GM18498 (cell line): ENCODE measurements at regions not wholly inside any gene's neighbourhood (a gene's known extent, or its start where the extent isn't known, plus 50 kb on each side); places are given as distances from the start of the nearest gene placed in this dataset.

Experiments used
- ATAC-seq: cut with Tn5 transposase; IDR thresholded peaks from one replicate; pipeline ENCODE4 v1.9.1; 2021; ENCODE audit warnings: mild to moderate bottlenecking, moderate library complexity; ENCODE audit not compliant: unreplicated experiment

DNA sequence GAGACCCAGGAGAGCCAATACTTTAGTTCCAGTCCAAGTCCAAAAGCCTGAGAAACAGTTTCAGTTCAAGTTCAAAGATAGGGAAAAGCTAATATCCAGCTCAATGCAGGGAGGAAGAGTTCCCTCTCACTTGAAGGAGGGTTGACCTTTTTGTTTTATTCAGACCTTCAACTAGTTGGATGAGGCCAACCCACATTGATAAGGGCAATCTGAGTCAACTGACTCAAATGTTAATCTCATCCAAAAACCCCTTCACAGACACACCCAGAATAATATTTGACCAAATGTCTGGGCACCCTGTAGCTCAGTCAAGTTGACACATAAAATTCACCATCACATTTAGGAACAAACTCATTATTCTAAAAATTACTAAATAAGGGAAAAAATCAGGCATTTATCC lies 246.8 kb downstream of the METTL4 start:
- ATAC-seq, result no peak

DNA sequence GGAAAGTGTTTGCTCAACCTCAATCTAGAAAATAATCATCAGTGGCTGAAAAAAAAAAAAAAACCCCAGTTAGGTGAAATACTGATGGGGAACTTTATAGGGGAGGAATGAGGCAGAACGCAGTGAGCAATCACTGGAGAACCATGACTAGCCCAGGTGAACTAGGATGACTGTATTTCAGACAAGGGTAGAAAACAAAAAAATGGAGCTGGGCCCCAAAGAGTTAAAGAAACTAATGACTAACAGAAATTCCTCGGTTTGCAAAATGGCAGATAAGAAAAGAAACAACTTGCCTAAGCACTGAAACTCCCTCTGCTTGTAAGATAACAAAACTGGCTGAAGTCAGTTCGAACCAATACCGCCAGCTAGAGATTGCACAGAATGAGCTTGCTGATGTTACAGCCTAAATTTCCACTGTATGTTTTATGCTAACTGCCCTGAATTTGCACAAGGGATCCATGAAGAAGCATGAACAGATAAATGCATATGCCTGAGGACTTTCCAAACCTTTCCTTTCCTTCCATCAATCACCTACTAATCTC lies 245.9 kb downstream of the METTL4 start:
- no peak for ATAC-seq

DNA sequence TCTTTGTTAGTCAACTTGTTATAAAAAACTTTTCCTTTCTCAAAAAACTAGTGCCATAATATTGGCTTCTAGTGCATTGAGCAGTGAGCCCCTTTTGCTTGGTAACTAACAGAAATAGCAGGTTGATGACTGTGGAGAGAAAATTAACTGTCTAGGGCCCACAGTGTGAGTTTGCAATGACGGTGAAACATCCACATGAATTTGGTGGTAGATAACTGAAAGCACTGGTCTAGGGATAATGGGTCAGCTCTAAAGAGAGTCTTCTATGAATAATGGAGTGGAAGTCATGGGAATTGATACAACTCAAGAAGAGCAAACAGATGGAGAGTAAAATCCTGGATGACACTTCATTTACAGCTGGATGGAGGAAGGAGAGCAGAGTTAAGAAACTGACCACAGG lies 245.4 kb downstream of the METTL4 start:
- no peak for ATAC-seq

DNA sequence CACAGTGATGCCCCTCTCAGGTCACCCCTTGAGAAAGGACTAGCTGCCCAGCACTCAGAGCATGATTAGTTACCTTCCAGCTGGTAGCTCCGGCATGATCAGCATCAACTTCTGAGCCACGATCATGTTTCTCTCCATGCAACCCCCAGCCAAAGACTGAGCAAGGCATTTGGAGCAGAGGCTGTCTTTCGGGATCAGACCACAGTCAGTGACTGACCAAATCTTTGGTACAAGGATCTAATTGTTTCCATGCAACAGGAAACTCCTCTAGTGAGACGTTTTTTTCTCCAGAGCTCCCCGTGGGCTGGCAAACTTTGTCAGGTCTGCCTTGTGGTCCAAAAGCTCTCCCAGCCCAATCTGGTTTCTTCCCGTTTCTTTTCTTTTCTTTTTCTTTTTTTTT lies 244.3 kb downstream of the METTL4 start:
- no peak for ATAC-seq

DNA sequence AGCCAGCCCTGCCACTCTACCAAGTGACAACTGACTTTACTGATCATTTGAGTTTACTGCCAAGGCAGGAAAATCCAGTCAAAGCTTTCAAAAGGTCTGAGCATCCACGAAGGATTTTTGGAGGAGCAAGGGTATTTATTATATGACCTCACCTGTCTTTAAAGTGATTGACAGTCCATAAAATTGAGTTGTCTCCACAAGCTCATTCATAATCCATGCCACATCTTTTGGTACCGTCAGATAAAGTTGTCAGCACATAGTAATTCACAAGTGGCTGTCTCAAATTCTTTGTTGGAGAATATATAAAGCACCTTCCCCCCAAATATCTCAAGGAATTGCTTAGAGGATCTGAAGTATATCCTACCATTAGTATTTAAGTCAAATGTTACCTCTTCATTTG lies 240.5 kb downstream of the METTL4 start:
- ATAC-seq, result no peak

DNA sequence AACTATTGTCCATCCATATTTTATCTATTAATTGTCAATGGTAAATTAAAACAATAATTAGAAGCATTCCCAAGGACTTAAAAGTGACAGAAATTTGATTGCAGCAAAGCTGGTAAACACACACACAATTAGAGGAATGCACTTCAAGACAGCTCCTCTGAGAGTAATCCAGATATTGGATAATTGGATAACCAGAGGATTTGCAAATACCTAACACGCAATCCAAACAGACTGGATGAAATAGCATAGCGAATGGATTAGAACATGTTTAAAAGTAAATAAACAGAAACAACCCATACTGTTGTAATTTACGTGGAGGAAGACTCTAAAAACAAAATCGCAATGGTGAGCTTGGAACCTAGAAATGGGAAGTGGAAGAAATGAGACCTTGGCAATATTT lies 239.8 kb downstream of the METTL4 start:
- ATAC-seq, result no peak

DNA sequence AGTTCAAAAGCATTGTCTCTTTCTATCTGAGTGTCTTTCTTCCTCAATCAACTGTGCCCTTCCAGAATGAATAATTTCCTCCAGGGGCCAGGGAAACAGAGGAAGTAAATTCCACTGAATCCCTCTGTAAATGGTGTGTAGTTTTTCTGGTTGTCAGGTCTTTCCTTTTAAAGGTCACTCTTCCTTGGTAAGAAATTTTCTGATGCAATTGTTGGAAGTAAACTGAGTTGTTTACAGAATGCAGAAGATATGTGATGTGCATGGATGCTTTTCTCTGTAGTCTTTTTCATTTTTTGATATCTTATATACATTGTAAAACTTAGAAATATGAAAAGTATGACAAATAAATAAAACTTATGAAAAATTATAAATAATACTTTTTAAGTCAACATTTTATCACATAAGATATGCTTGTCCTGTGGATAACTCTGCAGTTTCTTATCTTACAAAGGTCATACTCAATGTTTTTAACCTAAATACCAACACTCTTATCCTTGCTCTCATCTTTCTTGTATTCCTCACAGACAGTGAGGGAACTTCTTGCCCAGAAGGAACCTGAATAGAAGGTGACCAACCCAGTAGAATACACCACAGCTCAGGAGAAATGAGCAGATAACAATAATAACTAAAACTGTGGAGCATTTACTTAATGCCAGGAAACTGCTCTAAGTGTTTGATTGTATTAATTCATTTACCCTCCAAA lies 234.5 kb downstream of the METTL4 start:
- no peak for ATAC-seq

DNA sequence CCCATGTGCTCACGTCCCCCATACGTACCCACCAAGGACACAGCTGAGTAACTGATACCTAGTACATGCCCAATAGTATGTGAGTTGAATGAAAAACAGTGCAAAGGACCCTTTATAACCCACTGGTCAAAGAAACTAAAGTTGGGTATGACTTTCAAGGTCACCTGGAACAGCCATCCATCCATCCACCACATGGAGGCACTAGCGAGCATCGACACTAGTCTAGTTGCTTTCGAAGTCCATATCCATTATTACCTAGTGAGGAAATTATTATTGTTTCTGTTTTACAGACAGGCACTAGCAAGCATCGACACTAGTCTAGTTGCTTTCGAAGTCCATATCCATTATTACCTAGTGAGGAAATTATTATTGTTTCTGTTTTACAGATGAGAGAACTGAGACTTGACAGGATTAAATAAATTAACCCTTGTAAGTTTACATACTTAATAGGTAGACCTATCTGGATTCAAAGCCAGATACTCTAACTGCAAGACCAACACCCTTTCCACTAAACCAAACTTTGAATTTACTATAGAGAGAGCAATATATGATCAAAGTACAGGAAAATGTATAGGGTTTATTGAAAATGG lies 233.7 kb downstream of the METTL4 start:
- ATAC-seq, result peak; percentile 92

DNA sequence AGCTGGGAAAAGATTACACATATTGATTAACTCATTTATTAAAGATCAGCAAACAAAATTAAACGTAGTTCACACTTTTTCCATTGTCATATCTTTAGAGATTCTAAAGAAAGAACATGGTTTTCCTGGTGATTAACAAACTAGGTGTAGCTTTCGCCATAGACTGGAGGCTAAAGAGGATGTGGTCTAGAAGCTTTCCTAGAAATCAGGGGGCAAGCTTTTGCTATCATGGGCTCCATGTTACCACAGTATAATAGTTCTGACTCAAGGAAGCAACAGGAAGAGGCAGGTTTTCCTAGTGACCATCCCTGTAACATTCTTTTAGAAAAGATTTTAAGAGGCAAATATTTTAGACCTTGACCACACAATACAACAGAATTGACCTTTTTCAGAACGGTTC lies 232.7 kb downstream of the METTL4 start:
- ATAC-seq, result no peak

DNA sequence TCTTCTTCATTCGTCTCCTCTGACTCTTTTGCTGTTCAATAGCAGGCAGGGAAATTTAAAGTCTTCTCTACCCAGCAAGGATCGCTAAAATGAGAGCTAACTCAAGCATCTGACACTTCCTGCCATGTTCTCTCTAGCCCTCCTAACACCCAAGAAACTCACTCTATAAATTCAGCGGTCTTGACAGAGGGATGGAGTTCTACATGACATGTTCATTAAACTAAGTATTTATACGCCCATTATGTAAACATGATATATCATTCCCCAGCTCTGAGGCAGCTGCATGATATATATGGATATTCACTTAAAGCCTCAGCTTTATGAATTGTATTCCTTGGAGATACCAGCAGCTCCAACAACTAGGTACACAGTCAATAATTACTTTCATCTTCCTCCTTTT lies 231.0 kb downstream of the METTL4 start:
- no peak for ATAC-seq

DNA sequence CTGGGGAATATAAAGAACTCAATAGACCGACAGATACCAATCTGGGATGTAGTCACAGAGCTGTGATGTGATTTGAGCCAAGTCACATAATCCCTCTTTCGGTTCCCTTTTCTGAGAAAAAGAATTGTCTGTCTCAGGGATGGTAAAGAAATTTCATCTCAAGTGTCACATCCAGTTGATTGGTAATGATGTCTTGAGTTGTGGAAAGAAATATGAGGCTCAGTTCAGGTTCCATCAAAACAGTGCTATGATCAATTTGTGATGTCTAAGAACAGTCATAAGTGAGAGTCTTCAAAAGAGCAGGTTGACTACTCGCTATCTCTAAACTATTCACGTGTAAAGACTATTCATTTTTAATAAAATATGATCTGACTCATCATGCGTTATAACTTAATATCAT lies 223.3 kb downstream of the METTL4 start:
- no peak for ATAC-seq

DNA sequence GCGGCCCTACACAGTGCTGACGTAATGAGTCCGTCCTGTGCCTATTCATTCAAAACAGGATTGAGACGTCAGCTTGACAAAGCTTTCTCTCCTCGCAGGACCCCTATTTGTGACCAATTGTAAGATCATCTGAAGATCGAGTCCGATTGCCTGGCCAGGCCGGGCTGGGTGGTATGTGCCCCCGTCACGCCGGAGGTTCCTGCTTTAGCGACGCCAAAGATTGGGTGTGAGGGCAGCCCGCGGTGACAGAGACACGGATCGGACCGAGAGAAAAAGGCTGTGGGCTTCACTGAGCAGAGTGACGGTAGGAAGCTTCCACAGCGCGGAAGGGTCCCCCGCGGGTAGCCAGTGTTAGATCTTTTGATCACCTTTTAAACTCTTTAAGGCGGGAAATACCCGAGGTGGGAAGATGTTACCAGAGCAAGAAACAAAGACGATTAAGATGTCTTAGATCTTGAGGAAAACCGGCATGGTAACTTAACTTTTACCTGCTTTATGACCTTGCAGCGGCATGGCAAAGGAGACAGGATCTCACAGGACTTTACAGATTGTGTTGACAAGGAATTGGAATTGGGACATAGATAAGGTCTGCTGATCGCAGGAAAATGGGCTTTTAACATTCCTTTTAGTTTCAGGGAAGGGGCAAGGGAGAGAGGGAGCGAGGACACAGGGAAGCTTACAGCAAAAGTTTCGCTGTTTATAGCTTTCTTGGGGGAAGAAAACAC lies 220.0 kb downstream of the METTL4 start:
- no peak for ATAC-seq

DNA sequence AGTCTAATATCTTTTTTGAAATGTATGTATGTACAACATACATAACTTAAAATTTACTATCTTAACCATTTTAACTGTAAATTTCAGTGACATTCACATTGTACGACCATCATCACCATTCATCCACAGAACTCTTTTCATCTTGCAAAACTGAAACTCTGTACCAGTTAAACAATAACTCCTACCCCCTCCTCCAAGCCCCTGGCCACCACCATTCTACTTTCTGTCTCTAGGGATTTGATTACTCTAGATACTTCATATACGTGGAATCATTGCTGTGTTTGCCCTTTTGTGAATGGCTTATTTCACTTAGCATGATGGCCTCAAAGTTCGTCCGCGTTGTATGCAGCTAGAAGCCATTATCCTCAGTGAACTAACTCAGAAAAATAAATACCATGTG lies 217.0 kb downstream of the METTL4 start:
- no peak for ATAC-seq

DNA sequence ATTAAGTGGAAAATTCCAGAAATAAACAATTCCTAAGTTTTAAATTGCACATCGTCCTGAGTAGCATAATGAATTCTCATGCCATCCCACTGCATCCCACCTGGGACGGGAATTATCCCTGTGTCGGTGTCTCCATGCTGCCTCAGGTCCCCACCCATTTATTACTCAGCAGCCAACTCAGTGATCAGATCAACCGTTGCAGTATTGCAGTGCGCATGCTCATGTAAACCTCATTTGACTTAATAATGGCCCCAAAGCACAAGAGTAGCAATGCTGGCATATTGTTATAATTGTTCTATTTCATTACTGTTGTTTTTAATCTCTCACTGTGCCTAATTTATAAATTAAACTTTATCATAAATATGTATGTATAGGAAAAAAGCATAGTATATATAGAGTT lies 214.4 kb downstream of the METTL4 start:
- no peak for ATAC-seq

DNA sequence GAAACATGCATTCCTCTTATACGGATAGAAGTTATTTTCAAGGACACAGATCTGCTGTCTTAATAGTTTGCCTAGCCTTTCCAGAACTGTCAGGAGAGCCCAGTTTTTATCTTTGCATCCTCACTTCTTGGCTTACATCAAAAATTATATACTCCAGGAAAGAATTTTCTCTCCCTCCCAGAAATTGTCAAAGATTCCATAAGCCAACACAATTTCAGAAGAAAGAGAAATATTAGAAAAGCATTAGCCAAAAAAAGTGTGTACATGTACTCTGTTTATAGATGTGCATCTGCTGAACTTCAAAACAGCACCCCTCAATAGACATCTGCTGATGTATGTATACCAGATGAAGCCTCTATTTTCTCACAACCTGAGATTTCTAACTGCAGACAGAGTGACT lies 210.4 kb downstream of the METTL4 start:
- ATAC-seq, result no peak

DNA sequence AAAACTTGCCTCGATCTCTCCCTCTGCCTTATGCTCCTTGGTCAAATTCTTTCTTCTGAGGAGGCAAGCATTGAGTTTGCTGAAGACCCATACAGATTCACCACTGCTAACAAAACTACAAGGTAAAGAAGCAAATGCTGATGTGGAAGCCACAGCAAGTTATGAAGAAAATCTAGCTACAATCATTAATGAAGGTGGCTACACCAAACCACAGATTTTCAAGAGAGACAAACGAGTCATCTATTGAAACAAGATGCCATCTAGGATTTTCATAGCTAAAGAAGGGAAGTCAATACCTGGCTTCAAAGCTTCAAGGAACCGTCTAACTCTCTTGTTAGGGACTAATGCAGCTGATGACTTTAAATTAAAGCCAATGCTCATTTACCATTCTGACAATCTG lies 203.2 kb downstream of the METTL4 start:
- ATAC-seq, result no peak

DNA sequence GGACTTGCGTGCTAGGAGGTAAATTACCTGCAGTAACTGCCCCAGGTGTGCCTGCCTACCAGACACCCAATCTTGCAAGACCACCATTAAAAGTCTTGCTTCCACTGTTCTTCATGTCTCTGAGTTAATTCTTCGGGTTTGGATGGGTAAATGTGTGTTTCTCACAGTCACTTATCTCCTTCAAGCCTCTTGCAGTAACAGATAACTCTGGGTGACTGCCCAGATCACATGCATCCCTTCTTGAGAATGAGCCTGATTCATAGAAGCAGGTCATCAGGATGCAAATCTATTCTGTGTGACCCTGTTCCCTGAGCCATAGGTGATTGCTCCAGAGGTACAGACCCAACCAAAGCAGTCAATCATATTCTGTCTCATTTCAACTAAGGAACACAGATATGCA lies 194.6 kb downstream of the METTL4 start:
- no peak for ATAC-seq

DNA sequence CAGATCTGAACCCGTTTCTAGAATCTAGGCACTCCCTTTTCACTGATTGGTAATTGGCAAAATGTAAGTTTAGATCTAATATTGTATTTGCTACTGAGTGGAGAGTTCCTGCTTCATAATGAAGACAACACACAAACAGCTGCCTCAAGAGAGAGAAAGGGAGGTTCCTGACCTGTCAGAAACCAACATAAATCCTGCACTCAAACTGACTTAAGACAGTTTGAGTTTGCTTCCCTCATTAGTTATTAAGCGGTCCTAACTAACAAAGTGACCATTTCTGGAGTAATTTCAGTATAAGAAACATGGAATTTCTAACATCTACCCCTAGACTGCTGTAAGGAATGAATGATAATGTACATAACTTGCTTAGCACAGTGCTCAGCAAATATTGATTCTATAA lies 191.2 kb downstream of the METTL4 start:
- no peak for ATAC-seq

DNA sequence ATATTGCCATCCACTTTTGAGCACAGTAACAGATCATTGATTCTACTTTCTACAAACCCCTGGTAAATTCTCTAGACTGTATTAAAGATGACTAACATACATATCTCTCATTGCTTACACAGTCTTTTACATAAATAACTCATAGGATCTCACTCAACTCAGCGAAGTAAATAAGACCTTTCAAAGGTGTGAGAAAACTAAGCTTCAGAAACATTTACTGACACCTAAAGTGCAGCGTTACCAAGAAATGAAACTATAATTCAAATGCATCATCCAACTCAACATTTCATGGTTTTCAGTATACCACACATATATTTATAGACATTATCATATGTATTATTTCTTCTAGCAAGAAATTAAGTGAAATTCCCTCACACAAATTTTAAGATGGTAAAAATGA lies 189.8 kb downstream of the METTL4 start:
- ATAC-seq, result no peak

DNA sequence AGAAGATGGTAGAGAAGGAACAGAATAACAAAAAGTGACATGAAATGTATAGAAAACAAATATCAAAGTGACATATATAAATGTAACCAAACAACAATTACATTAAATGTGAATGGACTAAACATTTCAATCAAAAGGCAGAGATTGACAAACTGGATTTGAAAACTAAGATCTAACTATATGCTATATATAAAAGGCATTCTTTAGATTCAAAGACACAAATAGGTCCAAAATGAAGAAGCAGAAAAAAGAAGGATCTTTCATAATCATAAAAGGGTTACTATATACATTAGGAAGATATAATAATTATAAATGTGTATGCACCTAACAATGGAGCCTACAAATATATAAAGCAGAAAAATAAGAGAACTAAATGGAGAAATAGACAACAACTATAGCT lies 183.7 kb downstream of the METTL4 start:
- ATAC-seq, result no peak

DNA sequence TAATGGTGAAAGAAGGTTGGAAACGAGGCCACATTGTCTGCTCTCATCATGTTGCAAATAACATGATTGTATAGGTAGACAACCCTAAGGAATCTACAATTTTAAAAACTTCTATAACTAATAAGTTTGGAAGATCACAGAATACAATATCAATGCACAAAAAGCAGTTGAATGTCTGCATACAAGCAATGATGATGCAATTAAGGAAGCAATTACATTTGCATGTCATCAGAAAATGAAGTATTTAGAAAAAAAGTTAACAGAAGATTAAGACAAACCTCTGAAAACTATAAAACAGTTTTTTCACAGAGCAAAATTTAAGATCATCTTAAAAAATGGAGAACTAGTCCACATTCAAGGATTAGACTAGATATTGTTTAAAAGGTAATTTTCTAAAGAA lies 181.1 kb downstream of the METTL4 start:
- ATAC-seq, result no peak

DNA sequence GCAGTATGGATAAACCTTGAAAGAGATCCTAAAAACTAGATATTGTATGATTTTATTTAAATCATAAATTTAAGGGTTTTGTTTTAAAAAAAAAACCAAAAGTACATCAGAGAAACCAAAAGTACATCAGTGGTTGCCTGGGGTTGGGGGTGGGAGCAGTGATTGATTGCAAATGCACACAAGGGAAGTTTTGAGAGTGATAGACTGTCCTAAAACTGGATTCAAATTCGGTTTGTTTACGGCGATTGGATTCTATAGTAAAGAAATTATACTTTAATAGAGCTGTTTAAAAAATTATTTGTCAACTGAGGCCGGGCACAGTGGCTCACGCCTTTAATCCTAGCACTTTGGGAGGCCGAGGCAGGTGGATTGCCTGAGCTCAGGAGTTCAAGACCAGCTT lies 179.8 kb downstream of the METTL4 start:
- no peak for ATAC-seq
